Thyroid gland (tissue), 4 donors: ENCODE measurements at regions not wholly inside any gene's neighbourhood (a gene's known extent, or its start where the extent isn't known, plus 50 kb on each side); places are given as distances from the start of the nearest gene placed in this dataset.

Source experiments
- DNase-seq, 2 donors: peaks; one replicate each; pipeline ENCODE4 v3.0.0-alpha.2; 2019
- H3K27ac ChIP-seq, 3 donors: fragments of 200-600 bp; sonication (generic); 1 replicate in 2 of 3; 2 replicates in 1 of 3; pipeline ENCODE4 v1.5.1; 2016 to 2019; ENCODE audit warnings: mild to moderate bottlenecking in 1 of 3, moderate library complexity in 1 of 3
- H3K27me3 ChIP-seq: fragments of 200-600 bp; sonication (generic); one replicate; pipeline ENCODE4 v1.5.1; 2019
- H3K36me3 ChIP-seq, 2 donors: fragments of 200-600 bp; sonication (generic); one replicate each; pipeline ENCODE4 v1.5.1; 2016 to 2019
- H3K4me1 ChIP-seq, 2 donors: fragments of 200-600 bp; sonication (generic); one replicate each; pipeline ENCODE4 v1.5.1; 2017 to 2019
- H3K4me3 ChIP-seq, 3 donors: fragments of 200-600 bp; sonication (generic); replicated peaks in 1 of 3; 1 replicate in 2 of 3; 2 replicates in 1 of 3; pipeline ENCODE4 v1.5.1; 2016; ENCODE audit warnings: mild to moderate bottlenecking in 1 of 3
- H3K9me3 ChIP-seq: fragments of 200-600 bp; sonication (generic); one replicate; pipeline ENCODE4 v1.5.1; 2017
- CTCF ChIP-seq, 6 experiments: fragments of 200-600 bp in 3 of 6; fragments of 450-650 bp in 3 of 6; sonication (generic) in 3 of 6; IDR thresholded peaks; one replicate each; pipeline ENCODE4 v1.5.1; 2016 to 2019; ENCODE audit warnings: antibody characterized with exemption in 6 of 6, mild to moderate bottlenecking in 2 of 6, inconsistent platforms in 1 of 6, moderate library complexity in 1 of 6
- POLR2A ChIP-seq, 2 donors: fragments of 450-650 bp; IDR thresholded peaks; one replicate each; pipeline ENCODE4 v1.6.1; 2017; ENCODE audit warnings: antibody characterized with exemption in 2 of 2, mild to moderate bottlenecking in 2 of 2, moderate library complexity in 1 of 2
- whole genome bisulfite sequencing, 2 donors: methylation state at CpG; one replicate each; pipeline ENCODE4 v1.1.5; 2017; 5-methylcytosine and 5-hydroxymethylcytosine counted together
- intact Hi-C: fragments of 100-400 bp; cut with DNase I; formaldehyde crosslinking; loops from one replicate; pipeline ENCODE4 v1.15.1; 2023

GRCh38 chr3:25287291-25287884 is 140.7 kb upstream of the RARB start:
- no peak for TF ChIP-seq CTCF (IDR thresholded peaks at IDR 0.05)
- TF ChIP-seq POLR2A (IDR thresholded peaks at IDR 0.05) = no peak
- no peak for DNase-seq
- WGBS, 2 donors = 80 to 95% methylated on average over 1 of the region's 1 CpG
- Histone ChIP-seq H3K27ac (no peak overlapping the region), H3K27me3 (no peaks in the 10 kb centered on the region), H3K9me3 (no peaks in the 10 kb centered on the region), H3K4me3 (no peak overlapping the region), H3K36me3 (no peaks in the 10 kb centered on the region), H3K4me1 (no peaks in the 10 kb centered on the region)
- intact Hi-C loops = loop anchor here (10.0 kb wide), 1 partner anchor 307 kb away; no protein-coding TSS in a partner anchor

- WGBS, 2 donors = 23 to 35% methylated on average over 1 of the region's 1 CpG
- no peak for DNase-seq
- Histone ChIP-seq H3K4me1 (no peaks in the 10 kb centered on the region), H3K27ac (no peak overlapping the region), H3K27me3 (no peaks in the 10 kb centered on the region), H3K36me3 (no peaks in the 10 kb centered on the region), H3K9me3 (no peaks in the 10 kb centered on the region), H3K4me3 (no peak overlapping the region)
- intact Hi-C loops = loop anchor here (10.0 kb wide), 1 partner anchor 306 kb away; no protein-coding TSS in a partner anchor
- no peak for TF ChIP-seq CTCF (IDR thresholded peaks at IDR 0.05)
- no peak for TF ChIP-seq POLR2A (IDR thresholded peaks at IDR 0.05)
These were observed 139.7 kb upstream of the RARB start for GRCh38 chr3:25288413-25288812.

- Histone ChIP-seq H3K27me3 (no peaks in the 10 kb centered on the region), H3K9me3 (no peaks in the 10 kb centered on the region), H3K4me3 (no peak overlapping the region), H3K36me3 (no peaks in the 10 kb centered on the region), H3K4me1 (no peaks in the 10 kb centered on the region), H3K27ac (no peak overlapping the region)
- intact Hi-C loops = loop anchor here (10.0 kb wide), 1 partner anchor 306 kb away; no protein-coding TSS in a partner anchor
- 95 to 100% methylated on average over 1 of the region's 1 CpG for WGBS, 2 donors
- TF ChIP-seq CTCF (IDR thresholded peaks at IDR 0.05) = no peak
- TF ChIP-seq POLR2A (IDR thresholded peaks at IDR 0.05) = no peak
- no peak for DNase-seq
These were observed 138.9 kb upstream of the RARB start for GRCh38 chr3:25289156-25289555.

- no peak for DNase-seq
- Histone ChIP-seq H3K9me3 (no peaks in the 10 kb centered on the region), H3K36me3 (no peaks in the 10 kb centered on the region), H3K27me3 (no peaks in the 10 kb centered on the region), H3K4me1 (no peaks in the 10 kb centered on the region), H3K27ac (no peak overlapping the region), H3K4me3 (no peak overlapping the region)
- intact Hi-C loops = loop anchor here (10.0 kb wide), 1 partner anchor 305 kb away; no protein-coding TSS in a partner anchor
- no peak for TF ChIP-seq CTCF (IDR thresholded peaks at IDR 0.05)
- TF ChIP-seq POLR2A (IDR thresholded peaks at IDR 0.05) = no peak
- 90 to 92% methylated on average over 2 of the region's 2 CpGs for WGBS, 2 donors
These were observed 138.4 kb upstream of the RARB start for GRCh38 chr3:25289663-25290062.

GRCh38 chr3:25291481-25291905 is 136.6 kb upstream of the RARB start:
- intact Hi-C loops = no loop called here
- Histone ChIP-seq H3K4me1 (no peaks in the 10 kb centered on the region), H3K36me3 (no peaks in the 10 kb centered on the region), H3K9me3 (no peaks in the 10 kb centered on the region), H3K4me3 (no peak overlapping the region), H3K27me3 (no peaks in the 10 kb centered on the region), H3K27ac (no peak overlapping the region)
- no peak for DNase-seq
- WGBS, 2 donors = 56 to 62% methylated on average over 2 of the region's 2 CpGs
- no peak for TF ChIP-seq POLR2A (IDR thresholded peaks at IDR 0.05)
